GM12892 (cell line): ENCODE measurements at regions not wholly inside any gene's neighbourhood (a gene's known extent, or its start where the extent isn't known, plus 50 kb on each side); places are given as distances from the start of the nearest gene placed in this dataset.

Source experiments
- DNase-seq: peaks from one replicate; pipeline ENCODE4 v3.0.0; 2011; ENCODE audit not compliant: insufficient read length
- FAIRE-seq: peaks from 2 replicates; lab custom pipeline; 2011; peaks lifted over from hg19 to GRCh38; lab: Jason Lieb, UNC
- POLR2A ChIP-seq: IDR thresholded peaks from 2 replicates; pipeline ENCODE4 v1.6.1; 2011; ENCODE audit warnings: low read depth, low read length, control low read depth
- POLR2AphosphoS5 ChIP-seq: IDR thresholded peaks from 2 replicates; pipeline ENCODE4 v1.6.1; 2011; ENCODE audit warnings: low read depth, low read length, control low read depth
- TAF1 ChIP-seq: IDR thresholded peaks from 2 replicates; pipeline ENCODE4 v1.6.1; 2011; ENCODE audit warnings: low read depth, mild to moderate bottlenecking, control low read depth, low read length, borderline replicate concordance

DNA sequence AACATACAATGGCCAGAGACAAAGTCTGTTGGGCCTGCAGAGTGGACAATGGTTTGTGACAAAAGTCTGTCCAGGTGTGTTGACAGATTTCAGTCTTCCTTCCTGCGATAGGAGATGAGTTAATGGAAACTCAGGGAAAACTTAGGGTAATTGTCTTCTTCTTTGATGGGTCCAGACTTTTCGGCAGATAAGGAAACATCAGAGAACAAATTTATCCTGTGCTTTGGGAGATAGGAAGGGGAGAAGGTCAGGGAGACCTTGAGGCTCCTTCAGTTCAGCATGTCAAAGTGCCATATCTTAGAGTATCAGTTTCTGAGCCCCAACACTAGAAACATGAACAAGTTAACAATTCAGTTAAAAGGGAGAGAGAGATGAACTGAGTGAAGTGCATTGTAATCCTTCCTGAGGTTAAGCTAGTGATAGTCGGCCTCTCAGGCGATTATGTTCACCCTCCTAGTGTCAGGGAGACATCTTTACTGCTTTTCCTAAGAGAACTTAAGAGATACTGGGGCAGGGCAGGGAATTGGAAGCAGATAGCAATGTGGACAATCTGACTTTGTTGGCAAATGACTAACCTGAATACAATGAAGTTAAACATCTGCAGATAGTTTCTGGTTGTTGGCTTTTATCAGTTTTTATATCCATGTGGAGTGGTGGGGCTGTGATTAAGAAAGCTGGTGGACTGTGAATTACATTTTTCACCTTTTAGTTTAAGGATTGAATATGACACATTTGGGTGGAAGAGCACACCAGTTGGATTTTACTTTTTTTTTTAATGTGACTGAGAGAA is 248.8 kb upstream of the FN1 start:
- FAIRE-seq (no peak), DNase-seq (no peak)
- TF ChIP-seq POLR2AphosphoS5, result no peak

DNA sequence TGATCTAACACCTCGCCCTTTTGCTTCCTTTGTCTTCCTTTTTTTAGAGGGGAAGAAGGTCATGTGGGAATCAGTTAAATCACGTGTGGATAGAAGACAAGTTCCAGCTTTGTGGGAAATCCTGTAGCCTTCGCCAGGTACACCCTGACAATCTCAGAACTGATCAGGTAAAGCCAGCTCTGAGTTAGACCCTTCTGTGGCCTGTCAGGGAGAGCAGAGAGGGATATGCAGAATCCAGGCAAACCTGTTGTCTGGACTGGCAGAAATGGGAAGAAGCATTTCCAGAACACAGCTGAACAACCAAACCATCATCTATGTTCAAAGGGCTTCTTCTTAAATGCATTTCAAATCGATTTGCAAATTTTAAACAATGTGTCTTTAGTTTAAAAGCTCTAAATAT is 247.4 kb upstream of the FN1 start:
- no peak for FAIRE-seq
- TF ChIP-seq TAF1, result no peak
- no peak for TF ChIP-seq POLR2A
- TF ChIP-seq POLR2AphosphoS5, result no peak
- no peak for DNase-seq

DNA sequence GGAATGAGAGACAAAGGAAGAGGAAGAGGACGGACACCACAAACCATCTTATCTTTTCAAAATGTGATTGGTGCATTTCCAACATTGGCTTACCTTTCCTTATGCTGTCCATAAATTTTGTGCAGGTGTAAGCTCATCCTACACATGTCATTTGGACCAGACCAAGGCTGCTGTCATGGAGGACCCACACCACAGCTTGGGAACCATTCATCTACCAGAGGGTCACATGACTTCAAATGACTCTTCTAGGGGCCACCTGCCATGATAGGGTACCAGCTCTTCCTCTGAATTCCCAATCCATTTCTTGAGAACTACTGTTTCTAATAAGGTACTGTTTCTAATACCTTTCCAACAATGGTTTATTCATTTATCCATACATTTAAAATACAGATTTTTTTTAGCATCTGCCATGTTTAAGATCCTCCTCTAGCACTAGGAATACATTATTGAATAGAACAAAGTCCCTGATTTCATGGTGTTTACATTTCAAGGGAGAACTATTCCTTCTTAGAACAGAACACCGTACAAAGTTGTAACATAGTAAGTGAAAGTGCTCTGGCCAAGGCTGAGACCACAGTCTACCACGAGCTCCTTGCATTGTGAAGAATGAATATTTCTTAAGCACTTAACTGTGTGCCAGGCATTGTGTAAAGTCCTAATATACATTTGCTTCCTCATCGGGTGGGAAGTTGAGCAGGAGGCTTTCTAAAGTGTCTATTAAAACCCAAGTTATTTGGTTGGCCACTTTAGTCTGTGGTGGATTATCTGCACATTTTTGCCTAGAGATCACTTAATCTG is 246.1 kb upstream of the FN1 start:
- no peak for FAIRE-seq

DNA sequence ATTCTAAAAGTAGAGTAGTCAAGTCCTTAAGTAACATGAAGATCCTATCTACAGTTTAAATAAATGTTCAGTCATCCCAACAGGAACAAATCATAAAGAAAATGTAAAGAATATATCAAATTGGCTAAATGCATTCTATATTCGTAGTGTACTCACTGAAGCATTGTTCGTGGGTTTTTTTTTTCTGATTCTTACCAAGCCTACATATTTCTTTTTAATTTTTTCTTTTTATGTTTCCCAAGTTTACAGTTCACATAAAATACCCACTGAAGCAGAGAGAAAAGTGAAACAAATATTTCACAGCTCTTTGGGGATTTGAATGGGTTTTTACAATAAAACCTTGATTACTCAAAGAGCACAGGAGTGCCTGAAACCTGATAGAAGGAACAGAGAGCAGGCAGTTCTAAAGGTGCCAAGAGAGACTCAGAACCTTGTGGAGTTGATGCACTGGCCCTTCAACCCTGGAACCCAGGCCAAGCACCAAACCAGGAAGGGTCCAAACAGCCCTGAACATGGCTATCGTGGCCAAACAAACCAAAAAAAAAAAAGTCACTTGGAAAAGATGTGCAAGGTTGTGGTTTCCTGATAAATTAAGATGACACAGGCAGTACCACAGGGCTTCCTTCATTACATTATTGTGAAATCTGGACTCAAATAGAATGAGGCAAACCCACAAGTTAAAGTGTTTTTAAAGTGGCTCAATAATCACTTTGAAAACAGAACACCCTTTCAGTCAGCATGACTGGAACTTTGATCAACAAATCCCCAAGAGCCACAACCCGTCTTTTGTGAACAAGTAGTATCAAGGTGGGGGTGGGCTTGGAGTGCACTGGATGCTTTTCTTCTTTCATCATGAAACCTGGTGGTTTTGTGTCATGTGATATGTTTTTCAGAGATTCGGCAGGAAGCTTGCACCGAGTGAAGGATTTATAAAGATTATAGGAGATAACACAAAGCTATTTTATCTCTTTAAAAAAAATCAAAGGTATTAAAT is 245.0 kb upstream of the FN1 start:
- TF ChIP-seq POLR2AphosphoS5 (no peak), POLR2A (no peak), TAF1 (no peak)
- FAIRE-seq (no peak), DNase-seq (no peak)

More for the DNA sequence above, 246.1 kb upstream of the FN1 start:
- DNase-seq, result no peak
- no peak for TF ChIP-seq POLR2AphosphoS5
- TF ChIP-seq POLR2A, result no peak
- TF ChIP-seq TAF1, result no peak

DNA sequence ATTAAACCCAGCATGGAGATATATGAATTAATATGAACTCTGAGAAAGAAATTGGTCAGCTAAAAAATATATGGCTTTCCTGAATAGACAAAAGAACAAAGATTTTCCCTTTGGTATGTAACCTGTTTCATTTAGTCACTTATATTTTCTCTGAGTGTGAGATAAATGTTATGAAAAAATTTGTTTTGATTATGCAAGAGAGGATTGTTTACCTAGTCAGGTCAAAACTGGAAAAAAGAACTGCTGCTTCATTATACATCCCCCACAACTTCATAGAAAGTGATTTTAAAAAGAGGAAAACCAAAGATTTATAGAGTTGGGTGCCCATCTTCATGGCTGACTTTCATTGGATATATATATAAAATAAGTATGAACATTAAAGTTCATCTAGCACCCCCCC is 242.2 kb upstream of the FN1 start:
- FAIRE-seq (no peak), DNase-seq (no peak)
- TF ChIP-seq TAF1 (no peak), POLR2AphosphoS5 (no peak), POLR2A (no peak)

DNA sequence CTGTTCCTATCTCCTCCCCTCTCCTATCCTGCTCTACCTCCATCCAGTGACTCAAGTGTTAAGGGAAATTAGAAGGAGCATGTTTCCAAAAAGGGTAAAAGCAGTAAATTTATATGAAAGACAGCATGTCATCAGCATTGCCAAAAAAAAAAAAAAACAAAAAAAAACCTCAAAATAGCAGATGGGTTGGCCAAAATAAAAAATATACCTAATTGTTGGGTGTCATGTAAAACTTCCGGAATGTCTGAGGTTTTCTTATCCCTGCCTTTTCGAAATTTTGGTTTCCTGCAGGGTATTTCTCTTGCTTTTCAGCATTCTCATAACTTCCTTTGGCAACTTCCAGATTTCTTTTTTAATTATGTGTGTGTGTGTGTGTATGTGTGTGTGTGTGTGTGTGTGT is 241.6 kb upstream of the FN1 start:
- TF ChIP-seq POLR2A (no peak), TAF1 (no peak), POLR2AphosphoS5 (no peak)
- DNase-seq (no peak), FAIRE-seq (no peak)

DNA sequence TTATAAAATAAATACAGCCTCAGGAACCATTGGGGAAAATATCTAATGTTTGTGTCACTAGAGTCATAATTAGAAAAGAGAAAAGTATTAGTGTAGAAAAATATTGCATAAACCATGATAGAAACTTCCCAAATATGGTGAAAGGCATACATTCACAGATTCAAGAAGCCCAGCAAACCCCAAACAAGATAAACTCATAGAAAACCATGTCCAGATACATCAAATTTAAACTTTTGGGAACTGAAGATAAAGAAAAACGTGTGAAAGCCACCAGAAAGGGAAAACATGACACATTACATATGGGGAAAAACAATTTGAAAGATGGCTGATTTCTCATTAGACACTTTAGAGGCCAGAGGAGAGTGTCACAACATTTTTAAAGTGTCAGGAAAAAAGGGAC is 236.5 kb upstream of the FN1 start:
- DNase-seq (no peak), FAIRE-seq (no peak)
- no peak for TF ChIP-seq TAF1
- no peak for TF ChIP-seq POLR2AphosphoS5
- no peak for TF ChIP-seq POLR2A

DNA sequence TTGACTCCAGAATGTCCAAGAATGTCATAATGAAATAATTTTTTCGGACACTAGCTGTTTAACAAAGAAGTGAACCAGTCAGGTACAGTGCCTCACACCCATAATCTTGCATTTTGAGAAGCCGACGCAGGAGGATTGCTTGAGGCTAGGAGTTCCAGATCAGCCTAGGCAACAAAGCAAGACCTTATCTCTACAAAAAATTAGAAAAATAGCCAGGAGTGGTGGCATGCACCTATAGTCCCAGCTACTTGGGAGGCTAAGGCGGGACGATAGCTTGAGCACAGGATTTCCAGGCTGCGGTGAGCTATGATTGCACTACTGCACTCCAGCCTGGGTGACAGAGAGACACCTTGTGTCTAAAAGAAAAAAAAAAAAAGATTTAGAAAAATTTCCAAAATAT is 235.8 kb upstream of the FN1 start:
- DNase-seq (no peak), FAIRE-seq (no peak)
- TF ChIP-seq TAF1 (no peak), POLR2AphosphoS5 (no peak), POLR2A (no peak)

DNA sequence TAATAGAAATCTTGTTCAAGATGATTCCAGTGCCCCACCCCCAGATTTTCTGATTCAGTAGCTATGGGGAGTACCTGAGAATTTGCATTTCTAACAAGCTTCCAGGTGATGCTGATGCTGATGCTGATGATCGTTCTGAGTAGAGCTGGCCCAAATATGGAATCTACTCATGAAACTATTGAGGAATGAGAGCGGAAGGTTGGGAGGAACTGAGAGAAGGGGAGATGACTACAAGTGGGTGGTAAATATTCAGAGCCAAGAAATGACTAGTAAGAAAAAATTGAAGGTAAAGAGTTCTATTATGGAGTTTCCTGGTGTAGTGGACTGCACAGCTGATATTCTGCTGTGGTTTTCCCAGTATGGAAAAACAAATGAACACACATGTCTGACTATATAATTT is 235.4 kb upstream of the FN1 start:
- FAIRE-seq, result no peak
- DNase-seq, result no peak
- no peak for TF ChIP-seq POLR2A
- TF ChIP-seq POLR2AphosphoS5, result no peak
- TF ChIP-seq TAF1, result no peak

DNA sequence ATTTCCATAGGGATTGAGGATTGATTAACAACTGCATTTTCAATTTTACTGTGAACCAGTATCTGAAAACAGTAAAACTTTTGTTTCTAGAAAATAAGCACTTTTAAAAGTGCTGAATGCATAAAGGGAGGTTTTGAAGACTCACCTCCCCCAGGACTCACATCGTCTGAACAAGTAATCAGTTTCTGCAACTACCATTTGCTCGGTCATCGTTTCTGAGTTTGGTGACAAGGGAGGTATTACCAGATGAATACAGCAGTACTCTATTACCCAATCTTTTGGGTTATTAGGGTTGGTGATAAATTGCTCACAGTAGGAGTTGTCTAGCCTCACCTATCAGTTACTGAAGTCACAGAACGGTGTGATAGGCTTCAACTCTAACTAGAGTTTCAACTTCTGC is 234.5 kb upstream of the FN1 start:
- FAIRE-seq, result no peak
- DNase-seq, result no peak
- no peak for TF ChIP-seq POLR2AphosphoS5
- TF ChIP-seq TAF1, result no peak
- no peak for TF ChIP-seq POLR2A

DNA sequence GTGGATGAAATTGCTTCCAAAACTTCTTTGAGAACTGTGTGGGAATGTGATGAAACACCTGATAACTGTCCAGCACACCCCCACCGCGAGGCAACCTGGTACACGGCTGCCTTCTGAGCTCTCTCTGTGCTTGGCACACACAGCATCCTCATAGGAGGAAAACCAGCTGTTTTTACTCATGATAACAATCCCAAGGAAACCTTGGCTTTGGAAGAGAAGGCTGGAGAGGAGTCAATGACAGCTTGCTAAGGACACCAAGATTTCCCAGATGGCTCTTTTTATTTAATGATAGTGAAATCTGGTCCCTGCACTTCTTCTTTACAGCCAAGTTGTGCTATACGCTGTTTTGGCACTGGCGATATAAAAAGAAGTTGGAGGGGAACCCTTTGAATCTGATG is 232.5 kb upstream of the FN1 start:
- FAIRE-seq, result no peak
- no peak for DNase-seq
- TF ChIP-seq POLR2AphosphoS5 (no peak), TAF1 (no peak), POLR2A (no peak)
